Keratinocyte (primary cell): ENCODE measurements at regions not wholly inside any gene's neighbourhood (a gene's known extent, or its start where the extent isn't known, plus 50 kb on each side); places are given as distances from the start of the nearest gene placed in this dataset.

Experiments used
- CTCF ChIP-seq, 3 experiments: IDR thresholded peaks in 1 of 3; conservative IDR thresholded peaks in 1 of 3; optimal IDR thresholded peaks in 1 of 3; 2 replicates in 2 of 3; 3 replicates in 1 of 3; pipeline versions ENCODE3 to v1.5.1; 2011; ENCODE audit warnings: low read length in 3 of 3, mild to moderate bottlenecking in 3 of 3, moderate library complexity in 2 of 3, control low read depth in 1 of 3, inconsistent platforms in 1 of 3; ENCODE audit not compliant: insufficient read depth in 2 of 3; ENCODE audit errors: extremely low read depth in 1 of 3
- EZH2 ChIP-seq: IDR thresholded peaks from one replicate; pipeline ENCODE4 v1.6.1; 2012; ENCODE audit warnings: inconsistent platforms, mild to moderate bottlenecking, low read length, moderate library complexity

- TF ChIP-seq CTCF (optimal IDR thresholded peaks at IDR 0.05 in 1 of 3, IDR thresholded peaks at IDR 0.05 in 1 of 3, conservative IDR thresholded peaks at IDR 0.05 in 1 of 3; ENCODE audit: extremely low read depth in 1 of 3, insufficient read depth in 2 of 3, low read length in 3 of 3) (no peak), EZH2 (no peak)
These were observed 99.9 kb downstream of the HAPSTR1 start for GRCh38 chr16:9191274-9191850.
